PC-3 (cell line): ENCODE measurements at regions not wholly inside any gene's neighbourhood (a gene's known extent, or its start where the extent isn't known, plus 50 kb on each side); places are given as distances from the start of the nearest gene placed in this dataset.

Experiments
- EZH2 ChIP-seq: fragments of 300-600 bp; sonication (generic); IDR thresholded peaks from one replicate; pipeline ENCODE4 v1.6.1; 2017; ENCODE audit warnings: antibody characterized with exemption, mild to moderate bottlenecking, low read length; ENCODE audit not compliant: unreplicated experiment
- EZH2phosphoT487 ChIP-seq: fragments of 300-600 bp; sonication (generic); IDR thresholded peaks from 2 replicates; pipeline ENCODE4 v1.6.1; 2018; ENCODE audit warnings: mild to moderate bottlenecking, antibody characterized with exemption, low read length, borderline replicate concordance
- TF ChIP-seq, protein P1 (sequence below): fragments of 300-600 bp; sonication (generic); conservative IDR thresholded peaks from 2 replicates; pipeline ENCODE4 v1.5.1; 2017; ENCODE audit warnings: antibody characterized with exemption, low read depth, mild to moderate bottlenecking, low read length

DNA sequence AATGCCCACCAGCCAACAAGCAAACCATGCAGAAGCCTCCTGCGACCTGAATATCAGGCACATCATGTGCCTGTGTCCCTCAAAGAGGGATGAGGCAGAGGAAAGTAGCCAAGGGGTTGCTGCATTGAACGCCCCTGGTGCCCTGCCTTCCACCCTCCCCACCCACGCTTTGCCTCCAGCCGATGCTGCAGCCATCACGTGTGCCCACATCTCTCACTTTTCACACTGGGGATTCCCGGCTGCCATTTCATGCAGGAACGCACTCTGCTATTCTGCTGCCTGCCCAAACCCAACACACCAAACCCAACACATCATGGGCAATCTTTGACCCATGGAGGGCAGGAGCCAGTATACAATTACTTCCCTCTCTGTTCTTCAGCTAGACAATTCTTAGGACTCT lies 462.2 kb upstream of the PROK2 start:
- TF ChIP-seq, protein P1, sequence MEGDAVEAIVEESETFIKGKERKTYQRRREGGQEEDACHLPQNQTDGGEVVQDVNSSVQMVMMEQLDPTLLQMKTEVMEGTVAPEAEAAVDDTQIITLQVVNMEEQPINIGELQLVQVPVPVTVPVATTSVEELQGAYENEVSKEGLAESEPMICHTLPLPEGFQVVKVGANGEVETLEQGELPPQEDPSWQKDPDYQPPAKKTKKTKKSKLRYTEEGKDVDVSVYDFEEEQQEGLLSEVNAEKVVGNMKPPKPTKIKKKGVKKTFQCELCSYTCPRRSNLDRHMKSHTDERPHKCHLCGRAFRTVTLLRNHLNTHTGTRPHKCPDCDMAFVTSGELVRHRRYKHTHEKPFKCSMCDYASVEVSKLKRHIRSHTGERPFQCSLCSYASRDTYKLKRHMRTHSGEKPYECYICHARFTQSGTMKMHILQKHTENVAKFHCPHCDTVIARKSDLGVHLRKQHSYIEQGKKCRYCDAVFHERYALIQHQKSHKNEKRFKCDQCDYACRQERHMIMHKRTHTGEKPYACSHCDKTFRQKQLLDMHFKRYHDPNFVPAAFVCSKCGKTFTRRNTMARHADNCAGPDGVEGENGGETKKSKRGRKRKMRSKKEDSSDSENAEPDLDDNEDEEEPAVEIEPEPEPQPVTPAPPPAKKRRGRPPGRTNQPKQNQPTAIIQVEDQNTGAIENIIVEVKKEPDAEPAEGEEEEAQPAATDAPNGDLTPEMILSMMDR: no peak
- TF ChIP-seq EZH2 (no peak), EZH2phosphoT487 (no peak)
